Nucleus accumbens (tissue), 56 donors: ENCODE measurements at regions not wholly inside any gene's neighbourhood (a gene's known extent, or its start where the extent isn't known, plus 50 kb on each side); places are given as distances from the start of the nearest gene placed in this dataset.

Experiments used
- DNase-seq, 56 donors: peaks; one replicate each; lab custom pipeline; 2025; lab: John Stamatoyannopoulos, UW

- no peak for DNase-seq
Observed at GRCh38 chr5:149441986-149442385, 62.9 kb upstream of the IL17B start.

- DNase-seq, result no peak
Observed at GRCh38 chr5:149441194-149441753, 62.2 kb upstream of the IL17B start.

DNA sequence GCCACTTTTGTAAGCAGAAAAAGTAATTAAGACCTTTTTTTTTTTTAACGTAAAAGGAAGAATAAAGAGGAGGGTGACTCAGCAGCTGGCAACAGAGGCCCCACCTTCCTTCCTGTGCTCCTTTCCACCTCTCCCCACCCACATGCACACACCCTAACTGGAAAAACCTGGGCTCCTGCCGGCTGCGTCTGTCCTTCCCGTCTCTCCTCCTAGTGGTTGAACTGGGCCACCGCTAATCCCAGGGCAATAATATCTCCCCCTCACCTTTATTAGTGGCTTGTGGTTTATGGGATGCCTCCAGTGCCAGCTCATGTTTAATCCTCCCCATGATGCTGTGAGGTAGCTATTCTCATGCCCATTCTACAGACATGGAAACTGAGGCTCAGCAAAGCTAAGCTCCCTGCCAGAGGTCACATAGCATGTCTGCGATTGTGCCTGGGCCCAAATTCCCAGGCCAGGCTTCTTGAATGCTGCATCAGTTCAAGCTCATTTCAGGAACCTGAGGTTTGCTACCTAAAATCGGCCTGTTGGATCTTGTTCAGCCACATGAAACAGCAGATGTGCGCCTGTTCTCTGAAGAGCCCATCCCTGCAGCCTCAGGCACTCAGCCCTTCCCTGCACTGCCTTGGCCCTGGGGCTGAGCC, 60.9 kb upstream of the IL17B start:
- DNase-seq, result peak in 13 of 56 donors; percentile 11 to 55 (median 20)

DNA sequence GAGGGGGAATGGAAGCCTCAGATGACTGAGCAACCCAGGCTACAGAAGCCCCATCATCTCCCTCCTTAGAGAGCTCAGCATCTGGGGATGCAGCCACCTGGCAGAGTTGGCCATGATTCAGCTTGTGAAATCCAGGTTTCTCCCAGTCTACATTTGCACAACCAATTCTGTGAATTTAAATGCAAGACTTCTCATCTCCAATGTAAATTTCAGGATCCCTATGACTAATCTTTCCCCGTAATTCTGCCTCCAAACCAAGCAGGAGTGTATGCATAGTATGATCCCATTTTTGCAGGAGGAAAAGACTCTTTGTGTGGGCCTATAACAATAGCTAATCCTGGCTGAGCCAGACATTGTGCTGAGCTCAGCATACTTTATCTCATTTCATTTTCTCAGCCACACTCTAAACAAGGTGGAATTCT, 59.6 kb upstream of the IL17B start:
- DNase-seq, result peak in 4 of 56 donors; percentile 7 to 43 (median 30)

DNA sequence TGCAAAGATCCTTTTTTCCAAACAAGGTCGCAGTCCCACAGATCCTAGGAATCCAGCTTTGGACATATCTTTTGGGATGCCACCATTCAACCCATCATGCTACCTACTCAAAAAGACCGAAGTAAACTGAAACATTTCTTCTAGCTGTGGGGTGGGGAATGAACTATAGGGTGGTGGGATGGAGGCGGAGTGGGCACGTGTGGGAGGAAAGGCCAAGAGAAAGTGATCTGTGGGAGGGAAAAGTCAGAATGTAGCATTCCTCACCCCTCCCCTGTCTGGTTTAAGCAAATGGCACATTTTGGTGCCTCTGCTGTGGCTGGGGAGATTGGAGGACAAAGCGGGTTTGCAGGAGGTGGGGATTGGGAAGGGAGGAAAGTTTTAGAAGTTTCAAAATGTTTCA, 59.2 kb upstream of the IL17B start:
- no peak for DNase-seq

DNA sequence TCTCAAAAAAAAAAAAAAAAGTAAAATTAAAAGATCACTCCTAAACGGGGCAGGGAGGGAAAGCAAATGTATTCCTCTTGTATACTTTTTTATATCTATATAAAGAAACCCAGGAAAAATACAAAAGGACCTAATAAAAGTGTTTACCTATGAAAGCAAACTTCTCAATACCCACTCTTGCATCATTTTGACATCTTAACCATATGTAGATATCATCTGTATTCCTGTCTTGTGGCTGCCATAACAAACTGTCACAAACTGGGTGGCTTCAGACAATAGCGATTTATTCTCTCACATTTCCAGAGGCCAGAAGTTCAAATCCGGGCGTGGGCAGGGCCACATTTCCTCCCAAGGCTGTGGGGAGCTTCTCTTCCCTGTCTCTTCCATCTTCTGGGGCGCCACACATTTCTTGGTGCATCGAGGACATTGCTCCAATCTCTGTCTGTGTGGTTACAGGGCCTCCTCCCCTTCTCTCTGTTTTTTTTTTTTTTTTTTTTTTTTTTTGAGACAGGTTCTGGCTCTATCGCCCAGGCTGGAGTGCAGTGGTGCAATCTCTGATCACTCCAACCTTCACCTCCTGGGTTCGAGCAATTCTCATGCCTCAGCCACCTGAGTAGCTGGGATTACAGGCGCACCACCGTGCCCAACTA, 58.4 kb upstream of the IL17B start:
- no peak for DNase-seq

DNA sequence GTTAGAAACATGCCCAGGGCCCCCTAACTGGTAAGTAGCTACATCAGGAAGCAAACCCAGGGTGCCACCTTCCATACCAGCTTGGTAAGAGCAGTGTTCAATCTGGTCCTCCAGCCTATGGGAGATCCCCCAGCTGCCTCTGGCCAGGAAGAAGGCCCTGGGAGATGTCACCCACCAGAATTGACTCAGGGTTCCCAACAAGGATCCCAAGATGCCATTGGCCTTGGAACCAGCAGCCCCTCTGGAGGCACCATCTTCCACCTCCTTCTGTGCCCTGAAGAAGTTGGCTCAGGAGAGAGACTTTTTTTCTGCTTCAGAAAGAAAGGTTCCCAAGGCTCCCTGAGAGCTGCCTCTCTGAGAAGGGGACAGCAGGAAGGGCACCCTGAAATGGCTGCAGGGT, 56.6 kb upstream of the IL17B start:
- no peak for DNase-seq

DNA sequence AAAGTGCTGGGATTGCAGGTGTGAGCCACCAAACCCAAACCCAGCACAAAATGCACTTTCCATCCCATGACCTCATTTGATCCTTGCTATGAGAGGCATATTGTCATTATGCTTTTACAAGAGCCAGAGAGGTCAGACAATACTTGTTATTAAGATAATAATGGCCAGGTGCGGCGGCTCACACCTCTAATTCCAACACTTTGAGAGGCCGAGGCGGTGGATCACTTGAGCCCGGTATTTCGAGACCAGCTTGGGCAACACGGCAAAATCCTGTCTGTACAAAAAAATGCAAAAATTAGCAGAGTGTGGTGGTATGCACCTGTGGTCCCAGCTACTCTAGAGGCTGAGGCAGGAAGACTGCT, 55.9 kb upstream of the IL17B start:
- DNase-seq, result no peak

DNA sequence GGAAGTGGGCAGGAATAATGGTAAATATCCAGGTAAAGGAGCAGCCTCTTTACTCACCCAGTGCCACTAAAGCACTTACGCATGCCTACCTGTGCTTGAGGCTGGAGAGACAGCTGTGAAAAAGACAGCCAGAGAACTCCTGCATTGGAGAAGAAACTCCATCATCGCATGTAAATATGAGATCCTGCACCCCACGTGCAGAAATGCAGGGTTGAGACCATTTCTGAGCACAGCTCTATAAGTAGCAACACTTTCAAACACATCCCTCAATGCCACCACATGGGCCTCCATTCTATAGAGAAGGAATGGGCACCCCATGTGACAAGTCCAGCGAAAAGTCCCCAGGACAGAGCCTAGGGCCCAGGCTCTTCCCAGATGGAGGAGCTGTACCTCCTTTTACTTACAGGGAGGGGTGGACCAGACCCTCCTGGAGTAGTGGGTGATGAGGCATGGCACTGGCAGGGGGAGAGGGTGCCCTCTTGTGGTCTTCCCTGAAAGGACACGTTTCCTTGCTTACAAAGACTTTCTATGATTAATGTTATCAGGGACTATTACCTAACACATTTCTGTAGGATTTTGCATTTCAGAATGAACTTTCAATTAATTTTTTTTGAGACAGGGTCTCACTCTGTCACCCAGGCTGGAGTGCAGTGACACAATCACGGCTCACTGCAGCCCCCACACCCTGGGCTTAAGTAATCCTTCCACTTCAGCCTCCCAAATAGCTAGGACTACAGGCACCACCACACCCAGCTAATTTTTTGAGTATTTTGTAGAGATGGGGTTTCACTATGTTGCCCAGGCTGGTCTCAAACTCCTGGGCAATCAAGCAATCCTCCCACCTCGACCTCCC, 55.3 kb upstream of the IL17B start:
- DNase-seq, result peak in 31 of 56 donors; percentile 3 to 67 (median 18)

GRCh38 chr5:149433524-149434131, 54.5 kb upstream of the IL17B start:
- DNase-seq, result no peak

DNA sequence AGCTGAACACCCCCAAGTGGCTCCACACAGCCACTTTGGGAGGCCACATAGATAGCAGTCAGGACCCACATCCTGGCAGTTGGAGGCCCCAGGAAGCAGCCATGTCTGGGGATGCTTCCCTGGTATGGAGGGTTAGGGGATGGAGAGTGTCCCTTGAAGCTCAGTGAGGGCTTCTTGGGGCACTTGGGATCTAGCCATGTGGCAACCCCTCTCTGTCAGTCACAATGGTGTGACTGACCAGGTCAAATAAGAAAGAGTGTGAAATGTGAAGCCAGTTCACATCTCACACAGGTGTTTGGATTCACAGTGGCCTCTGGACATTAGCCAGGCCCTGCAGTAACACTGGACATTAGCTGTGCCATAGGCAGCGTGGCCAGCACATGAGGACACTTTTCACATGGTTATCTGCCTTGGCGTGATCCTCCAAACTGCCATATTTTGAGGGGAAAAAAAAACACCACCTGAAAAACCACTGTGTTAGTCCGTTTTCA, 53.9 kb upstream of the IL17B start:
- no peak for DNase-seq

DNA sequence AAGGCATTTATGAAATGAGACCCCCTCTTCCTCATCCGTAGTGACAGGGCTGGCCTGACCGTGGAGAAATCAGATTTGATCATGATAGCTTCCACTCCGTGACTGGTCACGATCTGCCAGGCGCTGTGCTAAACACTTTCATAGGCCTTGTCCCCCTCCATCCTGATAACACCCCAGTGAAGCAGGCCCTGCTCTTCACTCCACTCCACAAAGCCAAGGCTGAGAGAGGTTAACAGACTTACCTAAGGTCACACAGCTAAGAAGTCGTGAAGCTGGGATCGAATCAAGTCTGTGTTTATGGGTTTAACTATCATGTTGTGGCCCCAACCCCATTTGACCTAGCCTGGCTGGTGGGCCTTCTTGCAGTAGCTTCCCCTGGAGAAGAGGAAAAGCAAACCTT, 53.3 kb upstream of the IL17B start:
- DNase-seq, result no peak

DNA sequence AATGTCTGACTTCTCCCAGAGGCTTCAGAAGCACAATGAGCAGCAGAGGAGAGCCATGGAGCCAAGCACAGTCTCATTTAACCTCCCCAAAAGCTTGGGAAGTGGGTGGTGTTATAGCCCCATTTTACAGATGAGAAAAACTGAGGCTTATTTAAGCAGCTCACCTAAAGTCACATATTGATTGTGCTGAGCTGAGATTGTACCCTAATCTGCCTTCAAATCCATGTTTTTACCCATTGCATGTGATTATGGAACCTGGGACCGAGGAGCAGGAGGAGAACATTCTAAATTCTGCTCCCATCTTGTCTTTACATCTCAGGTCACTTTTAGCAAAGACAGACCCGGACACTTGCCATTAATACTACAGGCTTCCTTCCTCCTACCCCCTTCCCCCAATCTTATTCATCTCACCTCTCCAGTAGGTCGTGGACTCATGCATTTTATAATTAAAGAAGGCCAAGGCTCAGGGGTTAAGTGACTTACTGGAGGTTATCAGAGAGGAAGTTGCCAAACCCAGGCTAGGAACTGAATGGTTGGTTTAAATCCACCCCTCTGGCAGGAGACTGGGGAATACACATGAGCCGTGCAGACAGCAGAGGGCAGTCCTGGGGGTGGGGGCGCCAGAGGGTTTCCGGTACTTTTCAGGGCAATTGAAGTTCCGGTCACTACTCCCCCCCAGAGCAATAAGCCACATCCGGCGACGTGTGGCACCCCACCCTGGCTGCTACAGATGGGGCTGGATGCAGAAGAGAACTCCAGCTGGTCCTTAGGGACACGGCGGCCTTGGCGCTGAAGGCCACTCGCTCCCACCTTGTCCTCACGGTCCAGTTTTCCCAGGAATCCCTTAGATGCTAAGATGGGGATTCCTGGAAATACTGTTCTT, 51.0 kb upstream of the IL17B start:
- DNase-seq, result peak in 3 of 56 donors; percentile 3 to 16 (median 6)
